Adrenal gland (tissue), 9 donors: ENCODE measurements at regions not wholly inside any gene's neighbourhood (a gene's known extent, or its start where the extent isn't known, plus 50 kb on each side); places are given as distances from the start of the nearest gene placed in this dataset.
"Not testable (repeated sequence)": the region's sequence is repeated elsewhere in the genome, so short reads cannot be mapped to it uniquely, and the experiment has no call there.

Source experiments
- DNase-seq, 7 donors: peaks; one replicate each; pipeline ENCODE4 v3.0.0-alpha.2; 2019 to 2020
- H3K27ac ChIP-seq, 5 donors: fragments of 200-600 bp; sonication (generic) in 4 of 5; 1 replicate in 3 of 5; 2 replicates in 2 of 5; pipeline versions ENCODE4 v1.5.1 to v1.8.0; 2016 to 2020; ENCODE audit warnings: mild to moderate bottlenecking in 1 of 5
- H3K27me3 ChIP-seq: fragments of 200-600 bp; 2 replicates; pipeline ENCODE4 v1.8.0; 2021
- H3K36me3 ChIP-seq, 2 donors: fragments of 200-600 bp; replicated peaks in 1 of 2; 1 replicate in 1 of 2; 2 replicates in 1 of 2; pipeline versions ENCODE4 v1.5.1 to v1.8.0; 2018 to 2022
- H3K4me1 ChIP-seq, 2 donors: fragments of 200-600 bp; replicated peaks in 1 of 2; 1 replicate in 1 of 2; 2 replicates in 1 of 2; pipeline versions ENCODE4 v1.5.1 to v1.8.0; 2018 to 2021
- H3K4me3 ChIP-seq, 4 donors: fragments of 200-600 bp; sonication (generic) in 3 of 4; one replicate each; pipeline ENCODE4 v1.5.1; 2016 to 2018
- H3K9me3 ChIP-seq, 3 donors: fragments of 200-600 bp; sonication (generic) in 1 of 3; replicated peaks in 1 of 3; 1 replicate in 2 of 3; 2 replicates in 1 of 3; pipeline versions ENCODE4 v1.5.1 to v1.8.0; 2016 to 2021
- POLR2A ChIP-seq, 2 donors: fragments of 450-650 bp; IDR thresholded peaks; one replicate each; pipeline ENCODE4 v1.6.1; 2017; ENCODE audit warnings: antibody characterized with exemption in 2 of 2, mild to moderate bottlenecking in 2 of 2, moderate library complexity in 1 of 2
- WGBS, 4 donors: extraction: QIAGEN DNeasy Blood & Tissue Kit in 2 of 4; methylation state at CpG; one replicate each; pipeline versions ENCODE4 v1.1.5 to v1.1.7; 2013 to 2017; 5-methylcytosine and 5-hydroxymethylcytosine counted together
- intact Hi-C, 2 donors: fragments of 100-400 bp; cut with DNase I; formaldehyde crosslinking; loops; one replicate each; pipeline versions ENCODE4 v1.14.1 to v1.15.0; 2022 to 2023
- TF ChIP-seq, protein P1 (sequence below), 6 experiments: fragments of 450-650 bp in 4 of 6; fragments of 200-600 bp in 2 of 6; sonication (generic) in 1 of 6; IDR thresholded peaks; 1 replicate in 5 of 6; 2 replicates in 1 of 6; pipeline versions ENCODE4 v1.5.1 to v1.8.0; 2016 to 2021; ENCODE audit warnings: antibody characterized with exemption in 6 of 6, mild to moderate bottlenecking in 2 of 6, moderate library complexity in 1 of 6
- donor health status: healthy with polysubstance abuse.
- donor health status: Bipolar disorder and iron deficiency.
- donor health status: DM: yes; HTN: yes; CAD: no.
- donor health status: DM: no; HTN: no; CAD: no.
- donor health status: DM: no; HTN: no; CAD: no.

DNA sequence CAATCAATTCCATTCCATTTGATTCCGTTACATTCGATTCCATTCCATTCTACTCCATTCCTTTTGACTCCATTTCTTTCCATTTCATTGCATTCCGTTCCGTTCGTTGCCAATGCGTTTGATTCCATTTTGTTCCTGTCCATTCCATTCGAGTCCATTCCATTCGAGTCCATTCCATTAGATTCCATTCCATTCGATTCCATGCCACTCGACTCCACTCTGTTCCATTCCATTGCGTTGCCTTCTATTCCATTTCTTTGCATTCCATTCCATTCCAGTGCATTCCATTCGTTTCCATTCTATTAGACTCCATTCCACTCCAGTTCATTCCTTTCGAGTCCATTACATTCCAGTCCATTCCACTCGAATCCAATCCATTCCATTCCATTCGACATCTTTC, 2587.5 kb upstream of the TPTE start:
- no peak for DNase-seq
- H3K36me3 ChIP-seq, result no peaks in the 10 kb centered on the region
- no peak overlapping the region for H3K27ac ChIP-seq
- no peaks in the 10 kb centered on the region for H3K27me3 ChIP-seq
- intact Hi-C loops, result no loop called here
- H3K9me3 ChIP-seq, result peaks cover 0 to 68% (median 0%) of the 10 kb centered on the region in 3 donors
- no peaks in the 10 kb centered on the region for H3K4me1 ChIP-seq
- H3K4me3 ChIP-seq, result no peak overlapping the region
- WGBS, 4 donors, result 68 to 76% (median 70%) methylated on average over 15 of the region's 15 CpGs
- no peak for TF ChIP-seq POLR2A (IDR thresholded peaks at IDR 0.05)
- TF ChIP-seq, protein P1, sequence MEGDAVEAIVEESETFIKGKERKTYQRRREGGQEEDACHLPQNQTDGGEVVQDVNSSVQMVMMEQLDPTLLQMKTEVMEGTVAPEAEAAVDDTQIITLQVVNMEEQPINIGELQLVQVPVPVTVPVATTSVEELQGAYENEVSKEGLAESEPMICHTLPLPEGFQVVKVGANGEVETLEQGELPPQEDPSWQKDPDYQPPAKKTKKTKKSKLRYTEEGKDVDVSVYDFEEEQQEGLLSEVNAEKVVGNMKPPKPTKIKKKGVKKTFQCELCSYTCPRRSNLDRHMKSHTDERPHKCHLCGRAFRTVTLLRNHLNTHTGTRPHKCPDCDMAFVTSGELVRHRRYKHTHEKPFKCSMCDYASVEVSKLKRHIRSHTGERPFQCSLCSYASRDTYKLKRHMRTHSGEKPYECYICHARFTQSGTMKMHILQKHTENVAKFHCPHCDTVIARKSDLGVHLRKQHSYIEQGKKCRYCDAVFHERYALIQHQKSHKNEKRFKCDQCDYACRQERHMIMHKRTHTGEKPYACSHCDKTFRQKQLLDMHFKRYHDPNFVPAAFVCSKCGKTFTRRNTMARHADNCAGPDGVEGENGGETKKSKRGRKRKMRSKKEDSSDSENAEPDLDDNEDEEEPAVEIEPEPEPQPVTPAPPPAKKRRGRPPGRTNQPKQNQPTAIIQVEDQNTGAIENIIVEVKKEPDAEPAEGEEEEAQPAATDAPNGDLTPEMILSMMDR (IDR thresholded peaks at IDR 0.05), result no peak

DNA sequence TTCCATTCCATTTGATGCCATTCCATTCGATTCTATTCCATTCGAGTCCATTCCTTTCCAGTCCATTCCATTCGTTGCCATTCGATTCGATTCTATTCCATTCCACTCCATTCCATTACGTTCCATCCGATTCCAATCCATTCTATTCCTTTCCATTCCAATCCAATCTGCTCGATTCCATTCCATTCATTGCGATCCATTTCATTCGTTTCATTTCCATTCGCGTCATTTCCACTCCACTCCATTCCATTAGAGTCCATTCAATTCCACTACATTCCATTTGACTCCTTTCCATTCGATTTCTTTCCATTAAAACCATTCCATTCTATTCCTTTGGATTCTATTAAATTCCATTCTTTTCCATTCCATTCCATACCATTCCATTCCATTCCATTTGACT, 2584.1 kb upstream of the TPTE start:
- peaks cover 0 to 76% (median 0%) of the 10 kb centered on the region in 3 donors for H3K9me3 ChIP-seq
- H3K4me3 ChIP-seq, intact Hi-C loops, H3K27me3 ChIP-seq, DNase-seq, H3K36me3 ChIP-seq, H3K27ac ChIP-seq, H3K4me1 ChIP-seq: not testable (repeated sequence)
- WGBS, 4 donors, result 71 to 79% (median 74%) methylated on average over 13 of the region's 13 CpGs

DNA sequence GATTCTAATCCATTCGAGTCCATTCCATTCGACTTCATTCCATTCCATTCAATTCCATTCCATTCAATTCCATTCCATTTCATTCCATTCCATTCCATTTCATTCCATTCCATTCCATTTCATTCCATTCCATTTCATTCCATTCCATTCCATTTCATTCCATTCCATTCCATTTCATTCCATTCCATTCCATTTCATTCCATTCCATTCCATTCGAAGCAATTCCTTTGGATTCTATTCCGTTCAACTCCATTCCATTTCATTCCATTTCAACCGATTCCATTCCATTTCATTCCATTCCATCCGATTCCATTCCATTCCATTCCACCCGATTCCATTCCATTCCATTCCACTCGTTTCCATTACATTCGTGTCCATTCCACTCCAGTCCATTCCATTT, 2583.2 kb upstream of the TPTE start:
- H3K4me1 ChIP-seq, H3K27ac ChIP-seq, H3K36me3 ChIP-seq, H3K4me3 ChIP-seq, intact Hi-C loops, DNase-seq, H3K27me3 ChIP-seq: not testable (repeated sequence)
- peaks cover 0 to 73% (median 0%) of the 10 kb centered on the region in 3 donors for H3K9me3 ChIP-seq
- WGBS, 4 donors, result 67 to 73% (median 72%) methylated on average over 9 of the region's 9 CpGs

DNA sequence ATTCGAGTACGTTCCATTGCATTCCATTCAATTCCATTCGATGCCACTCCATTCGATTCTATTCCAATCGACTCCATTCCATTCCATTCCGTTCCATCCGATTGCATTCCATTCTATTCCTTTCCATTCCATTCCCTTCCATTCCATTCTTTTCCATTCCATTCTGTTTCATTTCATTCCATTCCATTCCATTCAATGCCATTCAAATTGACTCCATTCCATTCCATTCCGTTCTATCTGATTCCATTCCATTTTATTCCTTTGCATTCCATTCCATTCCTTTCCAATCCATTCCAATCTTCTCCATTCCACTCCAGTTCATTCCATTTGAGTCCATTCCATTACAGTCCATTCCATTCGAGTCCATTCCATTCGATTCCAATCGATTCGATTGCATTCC, 2580.0 kb upstream of the TPTE start:
- peaks cover 0 to 49% (median 0%) of the 10 kb centered on the region in 3 donors for H3K9me3 ChIP-seq
- DNase-seq, H3K36me3 ChIP-seq, H3K4me3 ChIP-seq, intact Hi-C loops, H3K27me3 ChIP-seq, H3K27ac ChIP-seq, H3K4me1 ChIP-seq: not testable (repeated sequence)
- 74 to 77% (median 76%) methylated on average over 12 of the region's 12 CpGs for WGBS, 4 donors

DNA sequence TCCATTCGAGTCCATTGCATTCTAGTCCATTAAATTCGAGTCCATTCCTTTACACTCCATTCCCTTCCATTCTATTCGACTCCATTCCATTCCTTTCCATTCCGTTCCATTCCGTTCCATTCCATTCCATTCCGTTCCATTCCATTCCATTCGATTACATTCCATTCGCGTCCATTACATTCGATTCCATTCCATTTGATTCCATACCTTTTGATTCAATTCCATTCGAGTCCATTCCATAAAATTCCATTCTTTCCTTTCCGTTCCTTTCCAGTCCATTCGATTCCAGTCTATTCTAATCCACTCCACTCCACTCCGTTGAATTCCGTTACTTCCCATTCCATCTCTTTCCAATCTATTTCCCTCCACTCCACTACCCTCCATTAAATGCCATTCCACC, 2579.2 kb upstream of the TPTE start:
- H3K36me3 ChIP-seq, H3K27ac ChIP-seq, H3K4me3 ChIP-seq, intact Hi-C loops, H3K27me3 ChIP-seq, H3K4me1 ChIP-seq, DNase-seq: not testable (repeated sequence)
- peaks cover 0 to 52% (median 0%) of the 10 kb centered on the region in 3 donors for H3K9me3 ChIP-seq
- 69 to 79% (median 71%) methylated on average over 15 of the region's 15 CpGs for WGBS, 4 donors

DNA sequence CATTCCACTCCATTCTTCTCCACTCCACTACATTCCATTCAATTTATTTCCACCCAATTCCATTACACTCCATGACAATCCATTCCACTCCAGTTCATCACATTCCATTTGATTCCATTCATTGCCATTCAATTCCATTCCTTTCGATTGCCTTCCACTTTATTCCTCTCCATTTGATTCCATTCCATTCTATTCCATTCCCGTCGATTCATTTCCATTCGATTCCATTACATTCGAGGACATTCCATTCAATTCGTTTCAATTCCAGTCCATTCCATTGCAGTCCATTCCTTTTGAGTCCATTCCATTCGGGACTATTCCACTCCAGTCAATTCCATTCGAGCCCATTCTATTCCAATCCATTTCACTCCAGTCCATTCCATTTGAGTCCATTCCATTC, 2577.8 kb upstream of the TPTE start:
- intact Hi-C loops, H3K36me3 ChIP-seq, H3K27ac ChIP-seq, DNase-seq, H3K4me1 ChIP-seq, H3K4me3 ChIP-seq, H3K27me3 ChIP-seq: not testable (repeated sequence)
- 71 to 75% (median 72%) methylated on average over 8 of the region's 8 CpGs for WGBS, 4 donors
- peaks cover 0 to 50% (median 0%) of the 10 kb centered on the region in 3 donors for H3K9me3 ChIP-seq

DNA sequence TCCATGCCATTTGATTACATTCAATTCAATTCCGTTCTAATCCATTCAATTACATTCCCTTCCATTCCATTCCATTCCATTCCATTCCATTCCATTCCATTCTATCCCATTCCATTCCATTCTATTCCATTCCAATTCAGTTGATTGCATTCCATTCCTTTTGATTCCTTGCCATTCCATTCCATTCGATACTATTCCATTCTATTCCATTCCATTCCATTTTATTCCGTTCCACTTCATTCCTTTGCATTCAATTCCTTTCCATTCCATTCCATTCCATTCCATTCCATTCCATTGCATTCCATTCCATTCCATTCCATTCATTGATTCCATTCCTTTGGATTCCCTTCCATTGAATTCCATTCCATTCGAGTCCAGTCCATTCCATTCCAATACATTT, 2574.0 kb upstream of the TPTE start:
- no peaks in the 10 kb centered on the region for H3K4me1 ChIP-seq
- no peak overlapping the region for H3K4me3 ChIP-seq
- no peaks in the 10 kb centered on the region for H3K27me3 ChIP-seq
- H3K36me3 ChIP-seq, result no peaks in the 10 kb centered on the region
- WGBS, 4 donors, result 51 to 58% (median 52%) methylated on average over 4 of the region's 4 CpGs
- DNase-seq, result no peak
- no peak for TF ChIP-seq POLR2A (IDR thresholded peaks at IDR 0.05)
- TF ChIP-seq, protein P1 (IDR thresholded peaks at IDR 0.05), result no peak
- no peak overlapping the region for H3K27ac ChIP-seq
- intact Hi-C loops, result no loop called here
- peaks cover 0 to 50% (median 0%) of the 10 kb centered on the region in 3 donors for H3K9me3 ChIP-seq

DNA sequence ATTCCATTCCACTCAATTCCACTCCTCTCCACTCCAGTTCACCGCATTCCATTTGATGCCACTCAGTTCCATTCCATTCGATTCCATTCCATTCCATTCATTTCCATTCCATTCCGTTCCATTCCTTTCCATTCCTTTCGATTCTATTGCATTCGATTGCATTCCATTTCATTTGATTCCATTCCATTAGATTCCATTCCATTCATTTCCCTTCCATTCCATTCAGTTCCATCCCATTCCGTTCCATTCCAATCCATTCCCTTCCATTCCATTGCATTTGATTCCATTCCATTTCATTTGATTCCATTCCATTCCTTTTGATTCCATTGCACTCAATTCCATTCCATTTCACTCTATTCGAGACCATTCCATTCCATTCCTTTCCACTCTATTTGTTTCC, 2572.7 kb upstream of the TPTE start:
- H3K9me3 ChIP-seq, result peaks cover 0 to 54% (median 0%) of the 10 kb centered on the region in 3 donors
- DNase-seq, H3K27me3 ChIP-seq, H3K4me3 ChIP-seq, H3K4me1 ChIP-seq, intact Hi-C loops, H3K27ac ChIP-seq, H3K36me3 ChIP-seq: not testable (repeated sequence)
- WGBS, 4 donors, result 67 to 76% (median 69%) methylated on average over 7 of the region's 7 CpGs

DNA sequence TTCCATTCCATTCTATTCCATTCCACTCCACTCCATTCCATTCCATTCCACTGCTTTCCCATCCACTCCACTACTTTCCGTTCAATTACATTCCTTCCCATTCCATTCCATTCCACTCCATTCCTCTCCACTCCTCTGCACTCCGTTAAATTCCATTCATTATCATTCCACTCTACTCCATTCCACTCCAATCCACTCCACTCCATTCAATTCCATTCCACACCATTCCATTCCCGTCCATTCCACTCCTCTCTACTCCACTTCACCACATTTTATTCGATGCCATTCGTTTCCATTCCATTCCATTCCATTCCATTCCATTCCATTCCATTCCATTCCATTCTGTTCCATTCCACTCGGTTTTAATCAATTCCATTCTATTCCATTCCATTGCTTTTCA, 2571.5 kb upstream of the TPTE start:
- H3K27me3 ChIP-seq, intact Hi-C loops, H3K27ac ChIP-seq, DNase-seq, H3K4me1 ChIP-seq, H3K4me3 ChIP-seq, H3K36me3 ChIP-seq: not testable (repeated sequence)
- peaks cover 0 to 65% (median 0%) of the 10 kb centered on the region in 3 donors for H3K9me3 ChIP-seq
- WGBS, 4 donors, result 36 to 46% (median 42%) methylated on average over 6 of the region's 6 CpGs
